D721Med (cell line): ENCODE measurements at regions not wholly inside any gene's neighbourhood (a gene's known extent, or its start where the extent isn't known, plus 50 kb on each side); places are given as distances from the start of the nearest gene placed in this dataset.
"Not testable (repeated sequence)": the region's sequence is repeated elsewhere in the genome, so short reads cannot be mapped to it uniquely, and the experiment has no call there.

Experiments
- DNase-seq: peaks from one replicate; pipeline ENCODE4 v3.0.0; 2011; ENCODE audit warnings: low spot score; ENCODE audit not compliant: insufficient read length
- FAIRE-seq: peaks from 2 replicates; lab custom pipeline; 2011; peaks lifted over from hg19 to GRCh38; lab: Jason Lieb, UNC
- TF ChIP-seq, protein P1 (sequence below): IDR thresholded peaks from 2 replicates; pipeline ENCODE4 v1.5.1; 2012; ENCODE audit warnings: mild to moderate bottlenecking, control low read depth; ENCODE audit not compliant: insufficient read depth; ENCODE audit errors: missing control alignments

DNA sequence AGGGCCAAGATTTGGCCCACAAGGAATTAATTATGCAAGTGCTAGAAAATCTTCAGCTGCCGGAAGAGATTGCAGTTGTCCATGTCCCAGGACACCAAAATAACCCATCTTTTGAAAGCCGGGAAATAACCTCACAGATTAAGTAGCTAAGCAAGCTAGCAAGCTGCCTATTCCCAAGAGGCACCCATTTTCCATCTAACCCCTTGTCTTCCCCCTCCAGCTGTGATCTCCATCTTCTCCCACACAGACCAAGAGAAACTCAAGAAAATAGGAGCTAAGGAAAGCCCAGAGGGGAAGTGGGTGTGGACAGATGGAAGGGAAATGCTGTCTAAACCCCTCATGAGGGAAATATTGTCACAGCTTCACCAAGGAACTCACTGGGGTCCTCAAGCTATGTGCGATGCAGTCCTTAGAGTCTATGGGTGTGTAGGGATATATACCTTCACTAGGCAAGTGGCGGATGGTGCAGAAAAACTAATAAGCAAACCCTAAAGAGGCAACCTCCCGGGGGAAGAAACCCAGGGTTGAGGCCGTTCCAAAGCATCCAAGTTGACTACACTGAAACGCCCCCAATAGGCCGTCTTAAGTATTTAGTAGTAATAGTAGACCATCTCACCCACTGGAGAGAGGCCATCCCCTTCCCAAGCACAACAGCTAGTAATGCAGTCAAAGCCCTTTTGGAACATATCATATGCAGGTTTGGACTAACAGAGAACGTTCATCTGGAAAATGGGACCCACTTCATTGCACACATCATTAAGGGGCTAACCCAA, 64.3 kb upstream of the PRSS16 start:
- TF ChIP-seq, protein P1, sequence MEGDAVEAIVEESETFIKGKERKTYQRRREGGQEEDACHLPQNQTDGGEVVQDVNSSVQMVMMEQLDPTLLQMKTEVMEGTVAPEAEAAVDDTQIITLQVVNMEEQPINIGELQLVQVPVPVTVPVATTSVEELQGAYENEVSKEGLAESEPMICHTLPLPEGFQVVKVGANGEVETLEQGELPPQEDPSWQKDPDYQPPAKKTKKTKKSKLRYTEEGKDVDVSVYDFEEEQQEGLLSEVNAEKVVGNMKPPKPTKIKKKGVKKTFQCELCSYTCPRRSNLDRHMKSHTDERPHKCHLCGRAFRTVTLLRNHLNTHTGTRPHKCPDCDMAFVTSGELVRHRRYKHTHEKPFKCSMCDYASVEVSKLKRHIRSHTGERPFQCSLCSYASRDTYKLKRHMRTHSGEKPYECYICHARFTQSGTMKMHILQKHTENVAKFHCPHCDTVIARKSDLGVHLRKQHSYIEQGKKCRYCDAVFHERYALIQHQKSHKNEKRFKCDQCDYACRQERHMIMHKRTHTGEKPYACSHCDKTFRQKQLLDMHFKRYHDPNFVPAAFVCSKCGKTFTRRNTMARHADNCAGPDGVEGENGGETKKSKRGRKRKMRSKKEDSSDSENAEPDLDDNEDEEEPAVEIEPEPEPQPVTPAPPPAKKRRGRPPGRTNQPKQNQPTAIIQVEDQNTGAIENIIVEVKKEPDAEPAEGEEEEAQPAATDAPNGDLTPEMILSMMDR, result no peak
- DNase-seq (no peak), FAIRE-seq (no peak)

DNA sequence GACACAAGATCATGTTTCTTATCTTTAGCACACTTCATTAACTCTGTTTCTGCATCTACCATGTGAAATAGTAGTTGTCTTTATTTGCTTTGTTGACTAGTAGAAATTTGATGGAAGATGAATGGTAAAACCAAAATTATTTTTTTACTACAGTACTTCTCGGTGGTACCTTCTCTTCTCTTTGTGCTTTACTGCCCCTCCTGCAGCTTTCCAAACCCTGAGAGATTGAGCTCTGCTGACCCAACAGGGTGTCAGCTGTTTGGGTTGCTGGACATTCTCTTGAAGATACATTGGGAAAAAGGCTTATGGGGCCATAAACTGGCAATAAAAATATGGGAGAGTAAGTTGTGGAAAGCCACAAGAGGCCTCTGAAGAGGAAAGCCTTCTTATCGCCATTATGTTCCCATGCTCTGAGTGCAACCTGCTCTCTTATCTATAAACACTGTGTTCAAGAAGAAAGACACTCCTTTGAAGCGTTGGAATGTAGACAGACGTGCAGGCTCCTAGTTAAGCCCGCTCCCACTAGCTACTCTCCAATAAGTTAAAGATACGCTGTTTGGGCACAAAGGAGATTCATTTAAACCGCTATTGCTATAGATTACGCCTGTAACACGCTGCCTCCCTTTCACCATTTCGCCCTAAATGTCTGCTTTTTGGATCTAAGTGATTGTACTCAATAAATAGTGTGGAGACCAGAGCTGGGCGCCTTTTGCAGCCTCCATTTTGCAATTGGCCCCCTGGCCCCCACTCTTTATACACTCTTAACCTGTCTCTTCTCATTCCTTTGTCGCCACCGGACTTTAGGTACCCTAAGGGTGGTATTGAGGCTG, 60.1 kb upstream of the PRSS16 start:
- TF ChIP-seq, protein P1, result no peak
- no peak for FAIRE-seq
- DNase-seq, result no peak

DNA sequence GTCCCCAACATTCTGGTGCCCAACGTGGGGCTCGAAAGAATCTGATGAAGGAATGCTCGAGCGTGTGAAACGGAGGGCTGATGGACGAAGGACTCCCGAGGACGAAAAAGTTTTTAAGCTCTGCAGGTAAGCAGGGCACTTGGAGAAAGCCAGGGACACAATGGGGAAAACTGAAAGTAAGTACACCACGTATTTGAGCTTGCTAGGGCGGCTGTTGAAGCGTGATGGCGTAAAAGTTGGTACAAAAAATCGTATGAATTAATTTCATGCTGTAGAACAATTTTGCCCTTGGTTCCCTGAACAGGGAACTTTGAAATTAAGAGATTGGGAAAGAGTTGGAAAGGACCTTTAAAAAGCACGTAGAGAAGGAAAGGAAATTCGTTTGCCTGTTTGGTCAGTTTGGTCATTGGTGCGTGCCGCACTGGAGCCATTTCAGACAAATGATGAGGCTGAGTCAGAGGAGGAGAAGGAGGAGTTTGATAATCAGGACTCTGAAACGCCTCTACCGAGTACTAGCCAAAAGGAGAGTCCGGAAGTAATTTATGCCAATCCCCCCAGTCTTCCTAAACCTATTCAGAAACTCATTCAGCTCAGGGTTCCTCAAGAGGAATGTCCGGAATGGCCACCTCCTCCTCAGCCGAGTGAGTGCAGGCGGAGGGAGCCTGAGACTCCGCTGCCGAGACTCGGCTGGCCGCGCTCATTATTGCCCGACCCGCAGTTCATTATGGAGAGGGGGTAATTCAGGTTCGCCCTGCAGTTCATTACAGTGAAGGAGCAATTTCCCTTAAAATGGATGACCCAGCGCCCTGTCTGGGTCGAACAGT, 59.2 kb upstream of the PRSS16 start:
- DNase-seq (no peak), FAIRE-seq (no peak)
- TF ChIP-seq, protein P1, result no peak

DNA sequence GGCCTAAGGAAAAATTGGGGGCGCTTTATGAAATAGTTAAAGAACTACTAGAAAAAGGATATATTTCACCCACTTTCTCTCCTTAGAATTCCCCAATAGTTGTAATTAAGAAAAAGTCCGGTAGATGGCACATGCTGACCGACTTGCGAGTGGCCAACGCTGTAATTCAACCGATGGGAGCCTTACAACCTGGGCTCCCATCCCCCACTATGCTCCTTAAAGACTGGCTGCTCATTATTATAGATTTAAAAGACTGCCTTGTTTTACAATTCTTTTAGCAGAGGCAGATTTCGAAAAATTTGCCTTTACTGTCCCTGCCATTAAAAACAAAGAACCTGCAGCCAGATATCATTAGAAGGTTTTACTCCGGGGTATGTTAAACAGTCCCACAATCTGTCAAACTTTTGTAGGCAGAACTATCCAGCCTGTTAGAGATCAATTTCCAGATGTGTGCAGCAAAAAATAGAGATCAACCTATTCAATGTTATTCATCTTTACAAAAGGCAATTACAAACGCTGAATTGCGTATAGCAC, 58.5 kb upstream of the PRSS16 start:
- FAIRE-seq (no peak), DNase-seq (peak; percentile 50)
- TF ChIP-seq, protein P1, result peak; percentile 79

DNA sequence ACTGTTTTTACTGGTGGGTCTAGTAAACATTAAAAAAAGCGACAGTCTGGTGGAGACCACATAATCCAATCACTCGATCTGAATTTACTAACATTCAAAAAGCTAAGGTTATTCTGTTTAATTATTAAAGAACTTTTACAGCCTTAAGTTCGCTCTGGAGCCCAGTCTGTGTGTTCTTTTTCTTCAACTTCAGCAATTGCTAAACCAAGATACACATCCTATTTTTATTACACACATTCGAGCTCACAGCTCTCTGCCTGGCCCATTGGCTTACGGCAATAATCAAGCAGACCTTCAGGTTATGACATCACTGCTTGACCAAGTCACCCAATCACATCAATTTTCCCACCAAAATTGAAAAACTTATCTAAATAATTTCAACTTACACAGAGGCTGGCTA, 57.4 kb upstream of the PRSS16 start:
- DNase-seq (no peak), FAIRE-seq (no peak)
- TF ChIP-seq, protein P1, result no peak

DNA sequence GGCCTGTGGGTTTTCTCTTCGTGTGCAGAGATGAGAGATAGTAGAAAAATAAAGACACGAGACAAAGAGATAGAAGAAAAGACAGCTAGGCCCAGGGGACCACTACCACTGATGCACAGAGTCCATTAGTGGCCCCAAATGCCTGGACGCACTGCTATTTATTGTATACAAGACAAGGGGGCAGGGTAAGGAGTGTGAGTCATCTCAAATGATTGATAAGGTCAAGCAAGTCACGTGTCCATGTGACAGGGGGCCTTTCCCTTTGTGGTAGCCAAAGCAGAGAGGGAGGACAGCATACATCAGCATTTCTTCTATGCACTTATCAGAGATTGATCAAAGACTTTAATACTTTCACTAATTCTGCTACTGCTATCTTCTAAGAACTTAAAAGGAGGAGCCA, 53.0 kb upstream of the PRSS16 start:
- DNase-seq, FAIRE-seq: not testable (repeated sequence)

DNA sequence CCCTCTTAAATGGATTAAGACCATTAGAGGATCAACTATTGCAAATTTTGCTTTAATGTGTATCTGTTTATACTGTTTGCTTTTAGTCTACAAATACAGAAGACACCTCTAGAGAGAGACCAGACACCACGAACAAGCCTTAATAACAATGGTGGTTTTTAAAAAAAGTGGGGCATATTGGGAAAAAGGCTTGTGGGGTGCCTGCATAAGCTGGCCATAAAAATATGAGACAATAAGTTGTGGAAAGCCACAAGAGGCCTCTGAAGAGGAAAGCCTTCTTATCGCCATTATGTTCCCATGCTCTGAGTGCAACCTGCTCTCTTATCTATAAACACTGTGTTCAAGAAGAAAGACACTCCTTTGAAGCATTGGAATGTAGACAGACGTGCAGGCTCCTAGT, 52.0 kb upstream of the PRSS16 start:
- not testable (repeated sequence) for DNase-seq, FAIRE-seq
